Activated CD8-positive, alpha-beta memory T cell treated with anti-CD3 and anti-CD28 coated beads, Interleukin-2, amount 10 ng/mL, durations not matched to agents 7 days and 5 days (primary cell): ENCODE measurements at regions not wholly inside any gene's neighbourhood (a gene's known extent, or its start where the extent isn't known, plus 50 kb on each side); places are given as distances from the start of the nearest gene placed in this dataset.
A peak's percentile ranks its signal among the peaks of the same experiment; 100 is the strongest.

ENCODE experiments used
- ATAC-seq: fragments of 150-1000 bp; cut with Tn5 transposase; one replicate; pipeline ENCODE4 v1.10.0; 2021; ENCODE audit warnings: moderate library complexity
- CTCF ChIA-PET: fragments of 350-600 bp; sonication (Branson Sonifier 250); formaldehyde crosslinking; loops from one replicate; lab custom pipeline; 2021; ENCODE audit warnings: antibody characterized with exemption; lab: Charles Lee
- DNase-seq: peaks from one replicate; pipeline ENCODE4 v3.0.0-alpha.2; 2020
- H3K27ac Mint-ChIP-seq: one replicate; pipeline ENCODE4 v1.8.0; 2021; ENCODE audit warnings: mild to moderate bottlenecking, mixed read lengths
- H3K27me3 Mint-ChIP-seq: one replicate; pipeline ENCODE4 v1.8.0; 2021; ENCODE audit warnings: mixed read lengths
- H3K36me3 Mint-ChIP-seq: one replicate; pipeline ENCODE4 v1.8.0; 2021; ENCODE audit warnings: mild to moderate bottlenecking, mixed read lengths
- H3K4me1 Mint-ChIP-seq: one replicate; pipeline ENCODE4 v1.8.0; 2021; ENCODE audit warnings: mixed read lengths
- H3K4me3 Mint-ChIP-seq: one replicate; pipeline ENCODE4 v1.8.0; 2021; ENCODE audit warnings: mild to moderate bottlenecking, moderate library complexity, mixed read lengths
- H3K9me3 Mint-ChIP-seq: one replicate; pipeline ENCODE4 v1.8.0; 2022; ENCODE audit warnings: low read depth, mixed read lengths

DNA sequence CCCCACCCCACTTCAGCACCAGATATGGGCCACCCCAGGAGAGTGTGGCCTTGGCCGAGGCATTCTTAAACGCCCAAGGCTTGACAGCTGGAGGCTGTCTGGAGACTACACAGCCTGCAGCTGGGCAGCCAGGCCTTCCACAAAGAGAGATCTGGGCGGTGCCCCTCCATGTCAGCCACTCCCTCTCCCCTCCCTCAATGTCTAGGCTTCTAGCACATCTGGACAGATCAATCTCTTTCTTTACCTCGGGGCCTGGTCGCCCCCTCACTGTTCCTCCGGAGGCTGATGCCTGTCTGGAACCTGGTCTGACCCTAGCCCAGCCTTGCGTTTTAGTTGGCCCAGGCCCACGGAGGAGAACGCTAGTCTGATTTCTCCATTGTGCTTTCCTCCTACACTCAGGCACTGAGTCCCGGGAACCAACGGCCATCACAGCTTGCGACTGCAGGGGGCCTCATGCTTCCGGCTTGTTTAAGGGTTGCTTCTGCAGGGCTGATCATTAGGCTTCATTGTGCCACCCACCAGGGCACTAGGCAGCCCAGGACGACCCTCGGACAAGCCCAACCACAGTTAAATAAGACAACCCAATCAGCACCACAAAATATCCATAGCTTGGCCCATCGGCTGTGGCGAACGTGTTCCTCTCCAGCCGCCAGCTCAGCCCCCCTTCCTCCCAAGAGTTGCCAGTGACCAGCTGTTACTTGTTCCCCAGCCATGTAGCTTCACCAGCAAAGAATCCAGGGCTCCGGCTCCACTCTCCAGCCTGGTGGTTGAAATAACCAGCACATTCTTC, 200.6 kb downstream of the BCOR start:
- no peaks in the 10 kb centered on the region for H3K36me3 Mint-ChIP-seq
- DNase-seq (no peak), ATAC-seq (no peak)
- H3K4me1 Mint-ChIP-seq: peaks cover 4% of the 10 kb centered on the region
- H3K27ac Mint-ChIP-seq: no peak overlapping the region
- CTCF ChIA-PET: no interaction called here
- H3K27me3 Mint-ChIP-seq: peaks cover 2% of the 10 kb centered on the region
- no peaks in the 10 kb centered on the region for H3K9me3 Mint-ChIP-seq
- H3K4me3 Mint-ChIP-seq: no peak overlapping the region

DNA sequence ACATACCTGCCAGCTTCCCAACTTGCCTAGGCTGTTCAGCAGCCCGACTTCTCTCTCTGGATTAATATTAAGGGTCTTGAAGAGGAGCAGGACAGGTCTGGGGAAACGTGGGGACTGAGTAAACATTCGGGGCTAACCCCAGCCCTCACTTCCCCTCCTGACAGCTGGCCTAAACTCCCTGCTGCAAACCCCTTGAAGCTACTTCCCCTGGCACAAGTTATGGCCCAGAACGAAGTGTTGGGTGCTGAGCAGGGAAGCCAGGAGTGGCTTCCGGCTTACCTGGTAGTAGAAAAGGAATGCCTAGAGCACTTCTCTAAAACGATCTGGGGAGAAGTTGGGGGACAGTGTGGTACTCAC, 200.0 kb downstream of the BCOR start:
- CTCF ChIA-PET: no interaction called here
- ATAC-seq (no peak), DNase-seq (no peak)
- H3K4me1 Mint-ChIP-seq: peaks cover 4% of the 10 kb centered on the region
- H3K4me3 Mint-ChIP-seq: no peak overlapping the region
- no peak overlapping the region for H3K27ac Mint-ChIP-seq
- H3K36me3 Mint-ChIP-seq: no peaks in the 10 kb centered on the region
- H3K9me3 Mint-ChIP-seq: no peaks in the 10 kb centered on the region
- H3K27me3 Mint-ChIP-seq: peaks cover 2% of the 10 kb centered on the region

DNA sequence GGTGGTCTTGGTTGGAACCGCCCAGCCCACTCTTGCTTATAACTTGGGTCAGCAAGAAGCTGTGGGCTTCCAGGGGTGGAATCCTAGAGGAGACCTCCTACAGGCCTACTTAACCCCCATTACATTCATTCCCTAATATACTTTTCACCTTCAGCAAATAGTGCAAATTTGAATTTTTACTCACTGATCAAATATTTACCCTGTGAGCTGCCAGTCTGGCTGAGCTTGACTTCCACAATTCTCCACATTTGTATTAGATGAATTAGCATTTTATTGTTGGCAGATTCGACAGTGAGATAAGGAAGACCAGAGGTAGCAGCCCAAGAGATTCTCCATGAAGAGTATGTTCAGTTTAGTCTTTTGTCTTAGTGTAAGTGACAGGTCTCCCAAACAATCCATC, 199.6 kb downstream of the BCOR start:
- DNase-seq (no peak), ATAC-seq (no peak)
- no peak overlapping the region for H3K4me3 Mint-ChIP-seq
- CTCF ChIA-PET: no interaction called here
- H3K27ac Mint-ChIP-seq: no peak overlapping the region
- H3K27me3 Mint-ChIP-seq: peaks cover 2% of the 10 kb centered on the region
- peaks cover 7% of the 10 kb centered on the region for H3K4me1 Mint-ChIP-seq
- H3K36me3 Mint-ChIP-seq: no peaks in the 10 kb centered on the region
- H3K9me3 Mint-ChIP-seq: no peaks in the 10 kb centered on the region

DNA sequence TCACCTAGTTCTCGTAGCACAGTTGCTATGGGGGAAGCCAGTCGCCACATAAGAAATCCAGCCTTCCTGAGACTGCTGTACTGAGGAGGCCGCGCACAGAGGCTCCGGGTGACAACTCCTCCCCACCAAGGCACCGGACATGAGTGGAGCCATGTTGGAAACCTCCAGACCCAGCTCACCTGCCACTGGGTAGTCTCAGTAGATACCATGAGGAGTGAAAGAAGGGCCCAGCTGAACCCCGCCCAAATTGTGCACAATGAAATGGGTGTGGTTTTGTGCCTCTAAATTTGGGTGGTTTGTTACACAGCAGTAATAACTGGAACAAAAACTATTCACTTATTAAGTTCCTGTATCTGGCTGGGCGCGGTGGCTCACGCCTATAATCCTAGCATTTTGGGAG, 198.7 kb downstream of the BCOR start:
- Mint-ChIP-seq H3K36me3 (no peaks in the 10 kb centered on the region), H3K27ac (no peak overlapping the region), H3K9me3 (no peaks in the 10 kb centered on the region), H3K4me1 (peaks cover 11% of the 10 kb centered on the region), H3K27me3 (peaks cover 2% of the 10 kb centered on the region), H3K4me3 (no peak overlapping the region)
- DNase-seq (no peak), ATAC-seq (no peak)
- CTCF ChIA-PET: no interaction called here

DNA sequence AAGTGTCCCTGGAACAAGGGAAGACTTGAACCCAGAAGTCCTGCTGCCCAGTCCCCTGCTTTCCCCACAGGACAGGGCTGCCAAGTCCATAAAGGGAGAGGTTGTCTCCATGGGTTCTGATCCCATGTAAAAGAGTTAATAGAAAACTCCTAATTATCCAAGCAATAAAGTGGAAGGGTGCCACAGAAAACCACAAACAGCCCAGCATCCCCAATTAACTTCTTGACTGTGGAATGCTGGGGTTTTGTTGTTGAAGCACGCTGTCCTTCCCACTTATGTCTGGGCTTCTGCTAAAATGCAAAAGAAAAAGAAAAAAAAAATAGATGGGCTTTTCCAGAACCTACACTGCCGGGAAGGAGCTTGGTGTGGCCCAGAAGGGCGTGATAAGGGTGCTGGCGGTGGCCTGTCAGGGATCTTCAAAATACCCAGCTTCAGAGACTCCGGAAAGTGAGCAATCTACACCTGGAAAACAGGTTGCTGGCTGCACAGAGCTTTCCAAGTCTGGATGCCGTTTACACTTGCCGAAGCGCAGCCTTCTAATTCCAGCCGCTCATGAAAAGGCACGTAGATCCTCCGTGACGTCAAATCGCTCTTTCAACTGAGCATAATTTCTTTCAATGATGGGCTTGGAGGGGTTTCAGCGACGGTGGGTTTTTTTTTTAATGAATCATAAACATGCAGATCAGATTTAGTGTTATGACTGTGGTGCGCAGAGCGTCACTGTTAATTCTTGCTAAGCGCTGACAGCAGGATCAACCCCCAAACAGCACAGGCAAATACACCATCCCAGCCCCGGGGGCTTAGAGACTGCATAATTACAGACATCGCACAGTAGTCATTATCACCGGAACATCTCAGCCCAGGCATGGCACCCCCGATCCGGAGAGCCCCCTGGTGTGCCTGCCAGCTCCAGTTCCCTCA, 197.6 kb downstream of the BCOR start:
- Mint-ChIP-seq H3K4me1 (peaks cover 14% of the 10 kb centered on the region), H3K4me3 (no peak overlapping the region), H3K9me3 (no peaks in the 10 kb centered on the region), H3K36me3 (no peaks in the 10 kb centered on the region), H3K27ac (no peak overlapping the region), H3K27me3 (peaks cover 2% of the 10 kb centered on the region)
- ATAC-seq (no peak), DNase-seq (no peak)
- CTCF ChIA-PET: no interaction called here

DNA sequence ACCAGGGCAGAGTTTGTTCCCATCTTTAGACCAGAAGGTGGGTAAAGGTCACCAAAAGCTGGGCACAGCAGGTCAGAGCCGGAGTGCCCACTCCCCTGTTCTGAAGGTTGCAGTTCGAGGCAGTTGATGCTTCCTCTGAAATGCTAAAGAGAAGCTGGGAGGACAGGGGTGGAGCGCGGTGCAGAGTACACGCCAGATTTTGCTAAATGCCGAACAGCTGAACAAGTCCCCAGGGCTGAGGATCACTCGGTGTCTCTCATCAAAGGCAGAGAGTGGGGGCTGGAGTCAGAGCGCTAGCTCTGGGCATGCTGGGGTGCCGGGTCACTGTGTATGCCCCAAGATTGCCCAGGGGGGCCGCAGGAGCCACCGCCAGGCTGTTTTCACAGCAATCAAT, 197.0 kb downstream of the BCOR start:
- H3K27ac Mint-ChIP-seq: no peak overlapping the region
- peaks cover 2% of the 10 kb centered on the region for H3K27me3 Mint-ChIP-seq
- CTCF ChIA-PET: no interaction called here
- DNase-seq: no peak
- ATAC-seq: no peak
- peaks cover 14% of the 10 kb centered on the region for H3K4me1 Mint-ChIP-seq
- H3K4me3 Mint-ChIP-seq: no peak overlapping the region
- no peaks in the 10 kb centered on the region for H3K9me3 Mint-ChIP-seq
- H3K36me3 Mint-ChIP-seq: no peaks in the 10 kb centered on the region

DNA sequence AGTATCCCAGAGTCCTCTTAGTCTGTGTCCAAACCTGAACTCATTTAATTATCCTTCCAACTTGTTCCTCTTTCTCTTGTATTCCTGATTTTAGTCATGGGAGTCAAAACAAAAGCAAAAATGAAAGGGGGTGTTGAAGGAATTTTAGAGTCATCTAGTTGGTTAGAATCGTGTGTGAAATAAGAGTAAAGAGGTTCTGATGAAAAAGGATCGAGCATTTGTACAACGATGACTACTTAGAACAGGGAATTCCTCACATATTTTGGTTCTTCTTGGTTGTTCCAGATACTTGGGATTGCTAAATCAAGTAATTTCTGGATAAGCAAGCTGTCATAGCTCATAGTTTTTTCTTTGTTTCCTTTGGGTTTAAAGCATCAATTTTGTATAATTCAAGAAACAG, 194.4 kb downstream of the BCOR start:
- CTCF ChIA-PET: no interaction called here
- DNase-seq: no peak
- no peak overlapping the region for H3K4me3 Mint-ChIP-seq

DNA sequence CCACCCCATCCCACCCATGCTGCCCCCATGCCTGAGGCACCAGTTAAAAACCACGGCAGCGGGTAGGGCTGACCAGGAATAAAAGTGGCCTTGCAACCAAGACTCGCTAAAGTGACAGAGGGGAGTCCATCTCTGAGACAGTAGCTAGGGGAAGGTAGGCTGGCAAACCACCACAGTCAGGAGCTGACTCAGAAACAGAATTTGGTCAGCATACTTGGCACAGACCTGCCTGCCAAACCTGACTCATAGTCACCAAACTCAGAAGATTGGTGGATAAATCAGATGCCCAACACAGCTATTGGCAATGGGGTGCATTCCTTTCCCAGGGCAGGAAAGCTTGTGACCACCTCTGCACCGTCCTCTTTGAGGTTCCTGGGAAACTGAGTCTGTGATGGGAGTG, 193.8 kb downstream of the BCOR start:
- Mint-ChIP-seq H3K27me3 (no peaks in the 10 kb centered on the region), H3K4me3 (no peak overlapping the region), H3K4me1 (peaks cover 14% of the 10 kb centered on the region), H3K9me3 (no peaks in the 10 kb centered on the region), H3K36me3 (no peaks in the 10 kb centered on the region), H3K27ac (no peak overlapping the region)
- ATAC-seq (peak; percentile 55), DNase-seq (peak; percentile 43)
- CTCF ChIA-PET: no interaction called here

More for the DNA sequence above, 194.4 kb downstream of the BCOR start:
- H3K9me3 Mint-ChIP-seq: no peaks in the 10 kb centered on the region
- no peaks in the 10 kb centered on the region for H3K36me3 Mint-ChIP-seq
- peaks cover 2% of the 10 kb centered on the region for H3K27me3 Mint-ChIP-seq
- H3K4me1 Mint-ChIP-seq: peaks cover 14% of the 10 kb centered on the region
- peak overlapping the region; percentile 41 for H3K27ac Mint-ChIP-seq
- no peak for ATAC-seq

DNA sequence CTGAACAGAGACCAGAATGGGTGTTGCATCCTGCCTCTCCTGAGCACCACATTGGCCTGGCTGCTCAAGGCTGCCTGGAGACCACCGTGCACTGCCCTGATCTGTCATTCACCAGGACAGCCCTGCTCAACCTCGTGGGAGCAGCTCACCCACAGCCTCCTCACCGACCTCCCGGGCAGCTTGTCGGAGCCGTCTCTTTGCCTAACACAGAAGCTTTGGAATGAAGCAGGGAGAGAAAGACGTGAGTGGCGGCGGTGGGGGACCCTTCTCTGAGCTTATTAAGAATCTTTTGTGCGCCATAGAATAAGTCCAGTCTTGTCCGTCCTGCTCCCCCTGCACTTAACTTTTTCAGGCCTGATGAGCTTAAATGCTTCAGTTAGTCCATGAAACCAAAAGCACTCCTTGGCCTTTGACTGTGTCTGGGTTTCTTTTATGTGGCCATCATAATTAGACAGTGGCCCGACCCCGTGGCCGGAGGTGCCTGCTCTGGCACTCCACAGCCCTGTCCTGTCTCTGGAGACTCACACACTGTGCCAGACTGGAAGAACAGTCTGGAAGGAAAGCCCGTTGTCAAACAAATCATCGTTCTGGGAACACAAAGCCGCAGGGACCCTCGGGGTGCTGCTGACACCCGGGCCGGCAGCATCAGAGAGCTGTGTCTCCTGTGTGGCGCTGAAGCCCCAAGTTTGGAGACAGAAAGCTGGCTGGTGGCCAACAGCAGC, 192.8 kb downstream of the BCOR start:
- H3K4me1 Mint-ChIP-seq: peaks cover 14% of the 10 kb centered on the region
- H3K27me3 Mint-ChIP-seq: no peaks in the 10 kb centered on the region
- no peaks in the 10 kb centered on the region for H3K9me3 Mint-ChIP-seq
- H3K36me3 Mint-ChIP-seq: no peaks in the 10 kb centered on the region
- ATAC-seq (no peak), DNase-seq (no peak)
- no peak overlapping the region for H3K27ac Mint-ChIP-seq
- H3K4me3 Mint-ChIP-seq: no peak overlapping the region
- CTCF ChIA-PET: no interaction called here

DNA sequence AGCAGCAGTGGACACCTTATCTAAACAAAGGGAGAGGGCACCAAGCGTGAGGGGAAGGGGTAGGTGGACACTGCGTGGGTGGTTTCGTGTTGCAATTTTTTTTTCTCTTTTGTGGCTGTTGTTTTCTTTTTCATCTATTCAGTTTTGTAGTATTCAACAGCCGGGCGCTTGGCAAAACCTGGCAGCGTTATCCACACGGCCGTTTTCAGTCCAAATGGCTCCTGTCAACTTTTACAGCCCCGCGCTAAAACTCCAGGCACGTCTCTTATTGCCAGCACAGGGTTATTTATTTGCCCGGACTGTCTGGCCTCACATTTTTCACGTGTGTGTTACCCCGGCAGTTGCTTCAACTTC, 192.2 kb downstream of the BCOR start:
- CTCF ChIA-PET: no interaction called here
- no peaks in the 10 kb centered on the region for H3K27me3 Mint-ChIP-seq
- H3K4me3 Mint-ChIP-seq: no peak overlapping the region
- no peaks in the 10 kb centered on the region for H3K36me3 Mint-ChIP-seq
- no peaks in the 10 kb centered on the region for H3K9me3 Mint-ChIP-seq
- DNase-seq (no peak), ATAC-seq (no peak)
- peaks cover 14% of the 10 kb centered on the region for H3K4me1 Mint-ChIP-seq
- no peak overlapping the region for H3K27ac Mint-ChIP-seq

DNA sequence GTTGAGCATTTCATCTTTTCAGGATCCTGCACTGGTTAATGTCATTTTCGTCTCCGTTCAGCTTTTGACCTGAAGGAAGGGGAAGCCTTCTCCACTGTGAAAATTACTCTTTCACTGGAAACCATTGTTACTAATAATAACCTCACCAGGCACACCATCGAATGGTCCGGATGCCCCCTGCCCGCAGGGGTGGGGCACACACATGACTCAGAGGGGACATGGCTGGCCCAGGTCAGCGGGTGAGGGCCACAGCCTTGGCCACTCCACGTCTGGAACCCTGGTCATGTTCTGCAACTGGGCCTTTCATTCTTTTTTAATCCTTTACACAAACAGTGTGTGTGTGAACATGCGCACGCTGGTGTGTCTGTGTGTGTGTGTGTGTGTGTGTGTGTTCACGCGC, 191.8 kb downstream of the BCOR start:
- CTCF ChIA-PET: no interaction called here
- Mint-ChIP-seq H3K27ac (no peak overlapping the region), H3K27me3 (no peaks in the 10 kb centered on the region), H3K9me3 (no peaks in the 10 kb centered on the region), H3K4me3 (no peak overlapping the region), H3K36me3 (no peaks in the 10 kb centered on the region), H3K4me1 (peaks cover 14% of the 10 kb centered on the region)
- no peak for DNase-seq
- no peak for ATAC-seq

DNA sequence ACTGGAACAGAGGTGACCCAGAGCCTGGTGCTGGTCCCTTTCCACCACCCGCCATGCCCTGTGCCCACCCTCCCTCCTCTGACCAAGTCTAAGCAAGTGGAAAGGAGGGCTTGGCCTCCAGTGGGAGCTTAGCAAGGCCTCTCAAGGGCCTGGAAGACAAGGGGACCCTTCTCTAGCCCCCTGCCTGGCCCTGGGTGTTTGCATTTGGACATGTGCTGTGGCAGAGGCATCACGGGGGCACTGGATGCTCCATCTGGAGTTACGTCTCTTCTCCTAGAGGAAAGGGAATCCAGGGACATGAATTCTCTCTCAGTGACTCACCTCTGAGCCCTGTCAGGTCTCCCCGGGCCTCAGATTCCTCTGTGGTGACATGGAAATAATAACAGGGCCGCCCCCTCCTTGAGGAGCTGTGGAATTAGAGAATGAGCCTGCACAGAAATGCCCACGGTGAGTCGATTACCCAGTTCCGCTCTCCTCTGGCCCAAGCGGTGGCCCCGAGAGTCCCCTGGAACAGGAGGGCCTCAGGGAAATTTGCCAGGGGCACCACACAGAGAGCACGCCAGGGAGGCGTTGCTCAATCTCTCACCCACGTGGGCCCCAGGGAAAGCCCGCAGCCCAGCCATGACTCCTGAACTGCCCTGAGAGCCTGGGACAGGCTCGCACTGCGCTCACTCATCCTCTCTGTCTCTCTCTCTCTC, 189.6 kb downstream of the BCOR start:
- H3K36me3 Mint-ChIP-seq: no peaks in the 10 kb centered on the region
- H3K4me3 Mint-ChIP-seq: no peak overlapping the region
- CTCF ChIA-PET: no interaction called here
- H3K4me1 Mint-ChIP-seq: peaks cover 12% of the 10 kb centered on the region
- DNase-seq (no peak), ATAC-seq (no peak)
- H3K27ac Mint-ChIP-seq: no peak overlapping the region
- no peaks in the 10 kb centered on the region for H3K9me3 Mint-ChIP-seq
- H3K27me3 Mint-ChIP-seq: no peaks in the 10 kb centered on the region

DNA sequence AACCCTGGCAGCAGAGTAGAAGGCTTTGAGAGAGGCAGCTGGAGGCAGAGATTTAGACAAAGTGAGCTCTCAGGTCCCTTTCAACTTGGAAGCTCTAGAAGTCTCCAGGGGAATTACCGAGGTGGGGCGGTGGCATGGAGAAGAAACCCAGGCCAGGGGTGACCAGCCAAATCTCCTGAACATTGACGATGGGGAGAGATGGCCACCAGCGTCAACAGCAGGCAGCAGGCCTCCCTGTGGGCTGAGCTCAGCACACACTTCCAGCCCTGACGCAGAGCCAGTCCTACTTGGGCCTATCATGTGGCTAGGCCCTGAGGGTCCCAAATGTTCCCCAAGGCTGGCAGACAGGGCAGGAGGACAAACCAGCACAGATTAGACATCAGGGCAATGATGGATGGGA, 187.8 kb downstream of the BCOR start:
- no peak overlapping the region for H3K4me3 Mint-ChIP-seq
- no peak overlapping the region for H3K27ac Mint-ChIP-seq
- ATAC-seq: no peak
- CTCF ChIA-PET: no interaction called here
- H3K9me3 Mint-ChIP-seq: no peaks in the 10 kb centered on the region
- no peak for DNase-seq
- H3K36me3 Mint-ChIP-seq: no peaks in the 10 kb centered on the region
- no peaks in the 10 kb centered on the region for H3K27me3 Mint-ChIP-seq
- H3K4me1 Mint-ChIP-seq: no peaks in the 10 kb centered on the region
